Ectodermal cell (in vitro differentiated cells): ENCODE measurements at regions not wholly inside any gene's neighbourhood (a gene's known extent, or its start where the extent isn't known, plus 50 kb on each side); places are given as distances from the start of the nearest gene placed in this dataset.
"Not testable (repeated sequence)": the region's sequence is repeated elsewhere in the genome, so short reads cannot be mapped to it uniquely, and the experiment has no call there.

Experiments
- H3K27ac ChIP-seq: 2 replicates; pipeline ENCODE4 v1.7.0; 2013; ENCODE audit warnings: mild to moderate bottlenecking, low read depth, low read length; ENCODE audit not compliant: insufficient read depth, poor library complexity, severe bottlenecking
- H3K27me3 ChIP-seq: 2 replicates; pipeline ENCODE4 v1.7.0; 2013; ENCODE audit warnings: mild to moderate bottlenecking, low read length; ENCODE audit not compliant: insufficient read depth, control insufficient read depth, poor library complexity, severe bottlenecking
- H3K36me3 ChIP-seq: one replicate; pipeline ENCODE4 v1.7.0; 2013; ENCODE audit warnings: low read length; ENCODE audit not compliant: control insufficient read depth, insufficient read depth
- H3K4me1 ChIP-seq: one replicate; pipeline ENCODE4 v1.7.0; 2013; ENCODE audit warnings: low read length; ENCODE audit not compliant: control insufficient read depth, insufficient read depth
- H3K4me3 ChIP-seq: 2 replicates; pipeline ENCODE4 v1.7.0; 2013; ENCODE audit warnings: low read depth, low read length, control low read depth; ENCODE audit not compliant: insufficient read depth
- H3K9me3 ChIP-seq: 2 replicates; pipeline ENCODE4 v1.7.0; 2013; ENCODE audit warnings: mild to moderate bottlenecking, low read length, moderate library complexity; ENCODE audit not compliant: control insufficient read depth
- WGBS, 2 experiments: methylation state at CpG; one replicate each; pipeline ENCODE4 v1.1.7; 2013; ENCODE audit warnings: missing lambda C conversion rate in 2 of 2; 5-methylcytosine and 5-hydroxymethylcytosine counted together

- Histone ChIP-seq H3K4me1 (peaks cover 5% of the 10 kb centered on the region), H3K27me3 (no peaks in the 10 kb centered on the region), H3K27ac (no peak overlapping the region), H3K36me3 (no peaks in the 10 kb centered on the region), H3K9me3 (no peaks in the 10 kb centered on the region), H3K4me3 (no peak overlapping the region)
- 94 to 100% methylated on average over 2 of the region's 2 CpGs for WGBS, 2 experiments
Observed at GRCh38 chr14:97804056-97804455, 1006.9 kb downstream of the VRK1 start.

GRCh38 chr14:97806891-97807290 lies 1009.7 kb downstream of the VRK1 start:
- WGBS, 2 experiments = 71 to 85% methylated on average over 9 of the region's 9 CpGs
- Histone ChIP-seq H3K27ac (no peak overlapping the region), H3K27me3 (no peaks in the 10 kb centered on the region), H3K4me3 (no peak overlapping the region), H3K4me1 (peaks cover 5% of the 10 kb centered on the region), H3K36me3 (no peaks in the 10 kb centered on the region), H3K9me3 (no peaks in the 10 kb centered on the region)

- not testable (repeated sequence) for H3K9me3 ChIP-seq, H3K27me3 ChIP-seq, H3K27ac ChIP-seq, H3K4me3 ChIP-seq, H3K4me1 ChIP-seq, H3K36me3 ChIP-seq
- 91 to 96% methylated on average over 4 of the region's 4 CpGs for WGBS, 2 experiments
Observed at GRCh38 chr14:97808541-97808940, 1011.4 kb downstream of the VRK1 start.

GRCh38 chr14:97813556-97813955 lies 1016.4 kb downstream of the VRK1 start:
- Histone ChIP-seq H3K27ac (no peak overlapping the region), H3K9me3 (no peaks in the 10 kb centered on the region), H3K27me3 (no peaks in the 10 kb centered on the region), H3K4me3 (no peak overlapping the region), H3K36me3 (no peaks in the 10 kb centered on the region), H3K4me1 (no peaks in the 10 kb centered on the region)
- WGBS, 2 experiments = 95% methylated on average over 5 of the region's 5 CpGs

GRCh38 chr14:97820781-97821180 lies 1023.6 kb downstream of the VRK1 start:
- 92% methylated on average over 2 of the region's 2 CpGs for WGBS, 2 experiments
- no peaks in the 10 kb centered on the region for H3K9me3 ChIP-seq

GRCh38 chr14:97824218-97824617 lies 1027.0 kb downstream of the VRK1 start:
- no peaks in the 10 kb centered on the region for H3K36me3 ChIP-seq
- WGBS, 2 experiments = 0% methylated on average over 1 of the region's 1 CpG
- H3K9me3 ChIP-seq = no peaks in the 10 kb centered on the region
- H3K27me3 ChIP-seq = no peaks in the 10 kb centered on the region
- H3K4me3 ChIP-seq = no peak overlapping the region
- no peak overlapping the region for H3K27ac ChIP-seq
- no peaks in the 10 kb centered on the region for H3K4me1 ChIP-seq

More at GRCh38 chr14:97820781-97821180, 1023.6 kb downstream of the VRK1 start:
- H3K27me3 ChIP-seq = no peaks in the 10 kb centered on the region
- no peaks in the 10 kb centered on the region for H3K4me1 ChIP-seq
- no peaks in the 10 kb centered on the region for H3K36me3 ChIP-seq
- H3K4me3 ChIP-seq = no peak overlapping the region
- no peak overlapping the region for H3K27ac ChIP-seq

- Histone ChIP-seq H3K27me3 (no peaks in the 10 kb centered on the region), H3K9me3 (no peaks in the 10 kb centered on the region), H3K4me1 (peaks cover under 1% of the 10 kb centered on the region), H3K27ac (no peak overlapping the region), H3K36me3 (no peaks in the 10 kb centered on the region), H3K4me3 (no peak overlapping the region)
- WGBS, 2 experiments = 92 to 95% methylated on average over 2 of the region's 3 CpGs
Observed at GRCh38 chr14:97827746-97828145, 1030.6 kb downstream of the VRK1 start.

GRCh38 chr14:97832776-97833175 lies 1035.6 kb downstream of the VRK1 start:
- H3K27ac ChIP-seq = no peak overlapping the region
- no peaks in the 10 kb centered on the region for H3K36me3 ChIP-seq
- no peaks in the 10 kb centered on the region for H3K9me3 ChIP-seq
- WGBS, 2 experiments = 83 to 90% methylated on average over 11 of the region's 11 CpGs
- peaks cover 7% of the 10 kb centered on the region for H3K4me1 ChIP-seq
- H3K4me3 ChIP-seq = no peak overlapping the region
- no peaks in the 10 kb centered on the region for H3K27me3 ChIP-seq

GRCh38 chr14:97838986-97839385 lies 1041.8 kb downstream of the VRK1 start:
- Histone ChIP-seq H3K9me3 (no peaks in the 10 kb centered on the region), H3K36me3 (no peaks in the 10 kb centered on the region)
- WGBS, 2 experiments = 86 to 88% methylated on average over 10 to 11 of the region's 11 CpGs

GRCh38 chr14:97840159-97840558 lies 1043.0 kb downstream of the VRK1 start:
- no peaks in the 10 kb centered on the region for H3K36me3 ChIP-seq
- no peaks in the 10 kb centered on the region for H3K9me3 ChIP-seq
- H3K4me3 ChIP-seq = no peak overlapping the region
- 94 to 96% methylated on average over 4 of the region's 4 CpGs for WGBS, 2 experiments
- H3K27me3 ChIP-seq = no peaks in the 10 kb centered on the region
- H3K27ac ChIP-seq = no peak overlapping the region
- no peaks in the 10 kb centered on the region for H3K4me1 ChIP-seq

More at GRCh38 chr14:97838986-97839385, 1041.8 kb downstream of the VRK1 start:
- no peak overlapping the region for H3K4me3 ChIP-seq
- no peaks in the 10 kb centered on the region for H3K4me1 ChIP-seq
- H3K27me3 ChIP-seq = no peaks in the 10 kb centered on the region
- H3K27ac ChIP-seq = no peak overlapping the region

- 89 to 95% methylated on average over 4 to 5 of the region's 5 CpGs for WGBS, 2 experiments
- Histone ChIP-seq H3K36me3 (no peaks in the 10 kb centered on the region), H3K27me3 (no peaks in the 10 kb centered on the region), H3K27ac (no peak overlapping the region), H3K4me3 (no peak overlapping the region), H3K4me1 (no peaks in the 10 kb centered on the region), H3K9me3 (no peaks in the 10 kb centered on the region)
Observed at GRCh38 chr14:97841762-97842161, 1044.6 kb downstream of the VRK1 start.
